BE2C (cell line): ENCODE measurements at regions not wholly inside any gene's neighbourhood (a gene's known extent, or its start where the extent isn't known, plus 50 kb on each side); places are given as distances from the start of the nearest gene placed in this dataset.

Source experiments
- DNase-seq: peaks from one replicate; pipeline ENCODE4 v3.0.0-alpha.2; 2020
- H3K27me3 ChIP-seq: fragments of 250-450 bp; sonication (Bioruptor Pico); 2 replicates; pipeline ENCODE4 v1.5.1; 2020; ENCODE audit warnings: mild to moderate bottlenecking
- H3K36me3 ChIP-seq: fragments of 250-450 bp; sonication (Bioruptor Pico); 2 replicates; pipeline ENCODE4 v1.5.1; 2020; ENCODE audit warnings: mild to moderate bottlenecking
- H3K4me1 ChIP-seq: fragments of 250-450 bp; sonication (Bioruptor Pico); 2 replicates; pipeline ENCODE4 v1.5.1; 2020
- H3K4me3 ChIP-seq: 2 replicates; pipeline ENCODE4 v1.5.1; 2011; ENCODE audit warnings: low read depth, low read length
- H3K9me3 ChIP-seq: fragments of 250-450 bp; sonication (Bioruptor Pico); 2 replicates; pipeline ENCODE4 v1.5.1; 2020
- TF ChIP-seq, protein P1 (sequence below): IDR thresholded peaks from 2 replicates; pipeline ENCODE4 v1.5.1; 2012; ENCODE audit warnings: mild to moderate bottlenecking, low read depth, low read length

DNA sequence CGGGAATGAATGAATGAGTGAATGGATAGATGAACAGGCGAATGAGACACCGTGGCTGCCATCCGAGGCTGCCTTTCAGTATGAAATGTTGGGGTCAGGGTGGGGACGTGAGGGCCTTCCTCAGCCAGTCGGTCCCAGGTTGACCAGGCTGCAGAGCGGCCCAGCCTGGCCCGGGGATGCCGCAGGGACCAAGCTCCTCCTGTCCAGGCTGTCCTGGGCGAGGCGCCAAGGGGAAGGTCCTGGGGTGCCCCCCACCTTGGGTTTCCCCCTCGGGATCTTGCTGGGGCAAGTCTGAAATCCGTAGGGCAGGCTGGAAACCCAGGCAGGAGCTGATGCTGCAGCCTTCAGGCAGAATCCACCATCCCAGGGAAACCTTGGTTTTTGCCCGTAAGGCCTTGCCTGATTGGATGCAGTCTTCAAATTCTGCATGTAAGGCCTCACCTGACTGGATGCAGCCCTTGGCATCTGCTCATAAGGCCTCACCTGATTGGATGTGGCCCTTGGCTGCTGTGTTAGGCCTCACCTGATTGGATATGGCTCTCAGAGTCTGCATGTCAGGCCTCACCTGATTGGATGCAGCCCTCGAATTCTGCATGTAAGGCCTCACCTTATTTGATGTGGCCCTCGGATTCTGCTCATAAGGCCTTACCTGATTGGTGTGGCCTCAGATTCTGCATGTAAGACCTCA lies 61.7 kb upstream of the ZNF469 start:
- Histone ChIP-seq H3K36me3 (no peaks in the 10 kb centered on the region), H3K27me3 (no peaks in the 10 kb centered on the region), H3K4me3 (no peak overlapping the region), H3K9me3 (no peaks in the 10 kb centered on the region), H3K4me1 (peaks cover 2% of the 10 kb centered on the region)
- DNase-seq, result peak; percentile 28
- TF ChIP-seq, protein P1, sequence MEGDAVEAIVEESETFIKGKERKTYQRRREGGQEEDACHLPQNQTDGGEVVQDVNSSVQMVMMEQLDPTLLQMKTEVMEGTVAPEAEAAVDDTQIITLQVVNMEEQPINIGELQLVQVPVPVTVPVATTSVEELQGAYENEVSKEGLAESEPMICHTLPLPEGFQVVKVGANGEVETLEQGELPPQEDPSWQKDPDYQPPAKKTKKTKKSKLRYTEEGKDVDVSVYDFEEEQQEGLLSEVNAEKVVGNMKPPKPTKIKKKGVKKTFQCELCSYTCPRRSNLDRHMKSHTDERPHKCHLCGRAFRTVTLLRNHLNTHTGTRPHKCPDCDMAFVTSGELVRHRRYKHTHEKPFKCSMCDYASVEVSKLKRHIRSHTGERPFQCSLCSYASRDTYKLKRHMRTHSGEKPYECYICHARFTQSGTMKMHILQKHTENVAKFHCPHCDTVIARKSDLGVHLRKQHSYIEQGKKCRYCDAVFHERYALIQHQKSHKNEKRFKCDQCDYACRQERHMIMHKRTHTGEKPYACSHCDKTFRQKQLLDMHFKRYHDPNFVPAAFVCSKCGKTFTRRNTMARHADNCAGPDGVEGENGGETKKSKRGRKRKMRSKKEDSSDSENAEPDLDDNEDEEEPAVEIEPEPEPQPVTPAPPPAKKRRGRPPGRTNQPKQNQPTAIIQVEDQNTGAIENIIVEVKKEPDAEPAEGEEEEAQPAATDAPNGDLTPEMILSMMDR, result no peak

DNA sequence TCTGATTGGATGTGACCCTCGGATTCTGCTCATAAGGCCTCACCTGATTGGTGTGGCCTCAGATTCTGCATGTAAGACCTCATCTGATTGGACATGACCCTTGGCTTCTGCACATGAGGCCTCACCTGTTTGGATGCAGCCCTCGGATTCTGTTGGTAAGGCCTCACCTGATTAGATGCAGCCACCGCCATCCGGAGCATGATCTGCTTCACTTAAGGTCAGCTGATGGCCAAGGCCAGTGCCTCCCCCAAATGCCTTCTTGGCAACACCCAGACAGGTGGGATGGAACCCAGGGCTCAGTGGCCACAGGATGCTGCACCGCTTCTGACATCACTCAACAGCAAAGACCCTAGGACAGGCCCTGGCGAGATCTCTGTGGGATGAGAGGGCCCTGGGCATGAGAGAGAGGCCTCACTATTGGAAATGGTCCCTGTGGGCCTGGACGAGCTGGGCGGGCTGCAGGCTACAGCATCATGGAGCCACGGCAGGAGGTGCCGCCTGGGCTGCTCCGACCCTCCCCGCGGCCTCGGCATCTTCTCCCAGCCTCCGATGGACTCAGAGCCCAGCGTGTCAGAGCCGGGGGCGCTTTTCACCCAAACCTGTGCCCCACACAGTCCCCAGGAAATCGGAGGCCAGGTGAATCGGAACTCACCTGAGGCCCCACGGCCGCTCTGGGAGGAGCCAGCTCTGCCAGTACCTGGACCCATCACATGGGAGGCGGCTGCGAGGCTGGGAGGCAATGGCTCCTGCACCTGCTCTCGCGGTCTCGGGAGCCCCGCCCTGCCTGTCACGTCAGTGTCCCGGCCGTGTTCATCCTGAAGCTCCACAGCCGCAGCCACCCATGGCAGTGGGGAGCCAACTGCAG lies 60.9 kb upstream of the ZNF469 start:
- TF ChIP-seq, protein P1, result no peak
- DNase-seq, result no peak
- H3K9me3 ChIP-seq, result no peaks in the 10 kb centered on the region
- H3K4me1 ChIP-seq, result no peaks in the 10 kb centered on the region
- H3K27me3 ChIP-seq, result no peaks in the 10 kb centered on the region
- no peak overlapping the region for H3K4me3 ChIP-seq
- no peaks in the 10 kb centered on the region for H3K36me3 ChIP-seq

DNA sequence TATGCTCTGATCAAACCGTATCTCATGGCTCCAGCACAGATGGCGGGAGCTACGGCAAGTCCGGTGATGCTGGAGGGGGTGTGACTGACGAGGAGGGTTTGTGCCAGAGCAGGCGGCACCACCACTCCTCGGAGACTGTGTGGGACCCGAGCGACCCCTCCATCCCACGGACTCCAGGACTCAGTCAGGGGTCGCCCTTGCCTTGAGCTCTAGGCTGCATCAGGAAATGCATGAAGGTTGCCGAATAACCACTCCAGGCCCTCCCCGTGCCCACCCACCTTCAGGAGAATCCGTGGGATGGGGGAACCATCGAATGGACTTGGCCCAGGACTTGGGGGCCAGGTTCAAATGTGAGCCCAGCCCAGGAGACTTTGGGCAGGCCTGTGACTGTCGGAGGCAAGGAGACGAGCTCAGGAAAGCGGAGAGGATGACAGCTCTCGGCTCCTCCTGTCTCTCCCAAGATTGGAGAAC lies 60.2 kb upstream of the ZNF469 start:
- no peaks in the 10 kb centered on the region for H3K9me3 ChIP-seq
- no peaks in the 10 kb centered on the region for H3K4me1 ChIP-seq
- H3K36me3 ChIP-seq, result no peaks in the 10 kb centered on the region
- TF ChIP-seq, protein P1, result no peak
- H3K4me3 ChIP-seq, result no peak overlapping the region
- no peak for DNase-seq
- H3K27me3 ChIP-seq, result no peaks in the 10 kb centered on the region

DNA sequence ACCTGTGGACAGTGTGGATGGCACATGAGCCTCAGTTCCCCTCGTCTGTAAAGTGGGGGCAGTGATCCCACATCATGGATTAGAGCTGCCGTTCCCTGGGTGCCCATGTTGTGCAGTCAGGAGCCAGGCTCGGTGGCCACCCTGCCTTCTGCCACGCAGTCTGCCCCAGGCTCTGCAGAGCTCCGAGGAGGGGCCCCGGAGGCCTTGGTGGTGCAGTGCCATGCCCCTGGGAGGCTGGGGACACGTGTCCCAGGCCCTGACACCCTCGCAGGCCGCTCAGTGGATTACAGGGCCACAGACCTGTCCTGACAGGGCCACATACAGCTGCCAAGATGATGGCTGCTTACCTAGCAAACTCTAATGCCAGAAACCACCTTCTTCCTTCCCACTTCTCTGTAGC lies 59.7 kb upstream of the ZNF469 start:
- Histone ChIP-seq H3K4me3 (no peak overlapping the region), H3K9me3 (no peaks in the 10 kb centered on the region), H3K36me3 (no peaks in the 10 kb centered on the region), H3K27me3 (no peaks in the 10 kb centered on the region), H3K4me1 (no peaks in the 10 kb centered on the region)
- TF ChIP-seq, protein P1, result no peak
- no peak for DNase-seq

DNA sequence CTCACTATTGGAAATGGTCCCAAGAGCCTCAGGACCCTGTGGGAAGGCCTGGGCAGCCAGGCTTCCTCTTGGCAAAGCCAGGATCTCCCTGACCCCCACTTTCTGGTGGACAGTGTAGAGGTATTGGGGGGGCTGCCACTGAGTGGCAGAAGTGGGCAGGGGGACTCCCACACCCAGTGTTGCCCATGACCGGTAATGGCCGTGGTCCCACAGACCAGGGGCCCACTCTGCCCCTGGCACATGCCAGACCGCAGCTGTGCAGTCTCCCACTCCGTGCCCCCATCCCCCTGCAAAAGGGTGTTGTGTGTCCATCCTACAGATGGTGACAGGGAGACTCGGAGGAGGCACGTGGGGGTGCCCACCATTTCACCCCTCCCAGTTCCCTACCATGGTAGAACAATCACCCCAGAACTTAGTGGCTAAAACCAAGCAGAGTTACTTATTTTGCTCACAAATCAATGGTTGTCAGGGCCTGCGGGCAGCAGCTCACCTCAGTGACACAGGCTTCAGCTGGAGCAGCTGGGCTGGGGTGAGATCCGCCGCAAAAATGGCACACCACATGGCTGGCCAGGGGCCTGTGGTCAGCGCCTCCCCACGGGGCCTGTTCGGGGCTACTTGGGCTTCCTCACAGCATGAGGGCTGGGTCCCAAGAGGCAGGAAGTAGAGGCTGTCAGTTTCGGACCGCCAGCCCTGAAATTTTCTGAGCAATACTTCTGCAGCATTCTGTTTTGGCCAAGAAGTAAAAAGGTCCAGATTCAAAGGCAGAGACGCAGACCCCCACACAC lies 59.0 kb upstream of the ZNF469 start:
- no peaks in the 10 kb centered on the region for H3K9me3 ChIP-seq
- DNase-seq, result no peak
- no peak overlapping the region for H3K4me3 ChIP-seq
- no peaks in the 10 kb centered on the region for H3K4me1 ChIP-seq
- no peaks in the 10 kb centered on the region for H3K27me3 ChIP-seq
- H3K36me3 ChIP-seq, result no peaks in the 10 kb centered on the region
- TF ChIP-seq, protein P1, result no peak
